DMS114 treated with DMSO at 0.1 percent for 48 hours (cell line): ENCODE measurements at regions not wholly inside any gene's neighbourhood (a gene's known extent, or its start where the extent isn't known, plus 50 kb on each side); places are given as distances from the start of the nearest gene placed in this dataset.

ENCODE experiments used
- DNase-seq: peaks from one replicate; lab custom pipeline; 2025; ENCODE audit not compliant: unreplicated experiment; lab: John Stamatoyannopoulos, UW

DNA sequence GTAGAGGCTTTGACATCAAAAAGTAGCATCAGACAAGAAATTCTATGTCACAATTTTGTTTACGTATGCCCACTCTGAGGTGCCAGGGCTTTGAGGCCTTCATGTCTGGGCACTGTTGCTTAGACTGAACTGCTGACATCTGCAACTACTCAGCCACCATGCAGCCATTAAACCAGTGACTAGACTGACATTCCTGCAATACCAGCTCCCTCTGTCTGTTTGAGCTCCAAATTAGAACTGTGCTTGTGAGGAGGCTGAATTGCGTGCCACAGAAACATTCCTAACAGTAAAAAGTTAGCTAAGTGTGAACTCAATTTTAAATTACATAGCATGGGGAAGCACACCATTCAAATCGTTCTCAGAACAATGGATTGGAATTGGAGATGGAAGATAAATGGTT is 163.2 kb downstream of the INSIG2 start:
- DNase-seq = no peak

DNA sequence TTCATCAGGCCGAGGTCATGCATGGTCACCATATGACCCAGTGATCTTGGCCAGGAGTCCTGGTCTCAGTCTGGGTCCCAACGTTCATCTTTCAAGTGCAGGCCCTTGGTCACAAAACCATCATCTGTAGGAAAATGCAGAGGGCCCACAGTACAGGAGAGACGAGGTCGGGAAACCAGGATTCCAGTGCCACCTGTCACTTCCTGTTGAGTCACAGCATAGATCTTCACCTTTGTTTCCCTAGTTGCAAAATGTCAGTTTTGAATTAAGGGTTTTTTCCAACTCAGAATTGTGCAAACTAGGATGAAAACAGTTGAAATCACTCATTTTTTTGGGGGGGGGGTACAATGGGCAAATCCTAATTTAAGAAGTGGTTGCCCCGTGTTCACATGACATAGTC is 162.2 kb downstream of the INSIG2 start:
- DNase-seq = no peak

DNA sequence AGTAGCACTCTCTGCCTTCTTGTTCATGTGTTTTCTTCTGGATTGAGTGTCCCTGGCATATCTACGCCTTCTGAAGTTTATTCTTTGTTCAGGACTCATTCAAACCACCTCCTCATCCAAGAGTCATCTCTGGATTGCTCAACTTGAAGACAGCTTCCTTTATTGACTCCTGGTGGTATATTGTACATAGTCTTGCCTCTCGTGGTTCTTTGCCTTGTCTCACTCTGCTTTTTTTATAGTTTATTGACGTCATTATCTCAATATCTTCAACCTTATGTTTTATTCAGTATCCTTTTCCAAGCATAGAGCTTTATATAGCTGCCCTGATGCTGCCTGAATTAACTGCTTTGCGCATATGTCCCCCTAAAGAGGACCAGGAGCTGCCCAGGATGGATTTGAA is 161.7 kb downstream of the INSIG2 start:
- no peak for DNase-seq

DNA sequence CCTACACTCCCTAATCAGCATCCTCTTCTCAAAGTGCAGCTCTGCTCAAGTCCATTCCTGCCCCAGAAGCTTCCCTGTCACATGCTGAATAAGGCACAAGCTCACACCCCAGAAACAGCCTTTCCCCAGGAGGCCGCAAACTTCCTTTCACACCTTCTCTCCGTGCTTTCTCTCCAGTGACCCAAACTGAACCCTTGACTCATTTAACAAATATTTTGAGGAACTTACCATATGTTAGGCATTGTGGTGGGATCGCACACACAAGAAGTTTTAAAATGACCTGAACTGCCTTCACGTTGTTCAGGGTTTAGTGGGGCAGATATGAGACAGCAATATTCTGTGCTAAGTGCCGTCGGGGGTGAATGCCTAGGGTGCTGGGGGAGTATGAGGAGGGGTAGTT is 161.3 kb downstream of the INSIG2 start:
- DNase-seq = no peak

DNA sequence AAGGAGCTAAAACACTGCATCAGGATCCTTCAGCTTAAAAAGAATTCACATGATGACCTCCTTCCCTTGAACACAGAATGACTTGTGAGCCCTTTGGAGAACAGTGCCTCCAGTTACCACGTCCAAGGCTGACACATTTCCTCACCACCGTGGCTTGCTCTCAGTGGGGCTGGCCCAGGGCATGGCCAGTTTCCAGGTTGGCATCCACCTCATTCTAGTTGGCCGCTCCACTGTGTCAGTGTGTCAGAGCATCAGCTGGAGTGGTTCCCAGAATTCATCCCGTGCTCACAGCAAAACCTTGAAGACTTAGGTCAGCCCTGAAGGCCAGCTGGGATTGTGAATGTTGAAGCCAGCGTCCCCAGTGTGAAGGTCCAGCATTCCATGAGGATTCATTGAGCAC is 158.5 kb downstream of the INSIG2 start:
- no peak for DNase-seq

DNA sequence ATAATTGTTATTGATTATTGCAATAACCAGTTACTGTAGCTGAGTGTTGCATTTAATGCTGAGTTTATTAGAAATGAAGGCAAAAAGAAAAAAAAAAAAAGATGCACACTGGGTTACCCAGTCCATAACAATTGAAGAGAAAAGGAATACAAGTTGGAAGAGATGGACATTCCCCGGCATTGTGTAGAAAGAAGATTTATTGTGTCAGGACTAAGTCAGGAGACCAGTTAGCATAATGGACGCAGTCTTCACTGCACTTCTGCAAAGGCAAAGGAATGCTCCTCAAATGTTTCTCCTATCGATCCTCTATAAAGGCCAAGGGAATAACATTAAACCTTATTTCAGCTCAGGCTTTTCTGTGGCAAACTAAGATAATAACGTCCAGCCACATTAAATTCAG is 157.8 kb downstream of the INSIG2 start:
- no peak for DNase-seq

DNA sequence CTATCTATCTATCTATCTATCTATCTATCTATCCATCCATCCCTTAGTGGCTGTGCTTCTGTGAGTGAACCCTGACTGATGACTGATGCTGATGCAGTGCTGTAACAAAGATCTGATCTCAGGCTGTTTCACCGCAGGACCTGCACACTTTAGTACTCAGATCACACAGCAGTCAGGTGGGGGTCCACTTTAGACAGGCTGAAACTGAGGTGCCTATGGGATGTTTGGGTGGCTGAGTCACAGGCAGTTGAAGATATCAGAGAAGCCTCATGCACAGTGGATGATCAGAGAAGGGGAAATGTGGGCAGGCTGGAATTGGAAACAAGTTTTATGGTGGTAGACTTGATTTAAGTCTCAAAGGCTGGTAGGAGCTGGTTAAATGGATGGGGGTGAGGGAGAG is 156.4 kb downstream of the INSIG2 start:
- DNase-seq = no peak

DNA sequence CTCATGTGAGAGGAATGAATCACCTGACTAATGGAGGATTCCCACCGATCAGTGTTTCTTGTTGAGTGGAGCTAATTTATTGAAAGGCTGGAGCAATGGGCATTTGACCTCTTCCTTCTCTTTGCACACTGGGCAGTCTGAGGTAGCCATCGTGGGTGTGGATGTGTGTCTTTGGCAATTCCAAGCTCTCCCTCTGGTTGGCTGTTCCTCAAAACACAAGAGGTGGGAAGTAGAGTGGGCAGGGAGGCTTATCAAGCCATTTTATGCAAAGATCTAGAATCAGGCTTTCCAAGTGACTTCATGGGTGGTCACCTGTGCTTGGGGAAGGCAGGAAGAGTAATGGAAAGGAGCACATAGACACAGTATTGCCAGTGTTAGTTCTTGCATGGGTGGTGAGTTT is 154.8 kb downstream of the INSIG2 start:
- DNase-seq = no peak

DNA sequence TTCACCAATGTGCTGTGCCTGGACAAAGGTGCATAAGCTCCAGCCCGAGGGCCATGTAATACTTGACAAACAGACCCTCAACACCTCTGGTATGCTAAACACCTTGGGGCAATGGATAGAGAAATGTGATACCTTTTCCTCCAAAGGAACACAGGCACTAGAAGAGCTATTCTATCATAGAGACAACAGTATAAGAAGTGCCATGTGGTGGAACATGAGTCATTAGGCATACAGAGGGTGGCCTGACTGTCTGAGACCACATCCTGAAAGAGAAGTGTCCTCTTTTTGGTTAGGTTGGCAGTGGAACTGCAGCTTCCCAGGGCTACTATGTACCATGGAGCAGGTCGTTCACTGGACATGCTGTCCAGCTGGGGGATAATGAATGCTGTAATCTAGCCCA is 153.9 kb downstream of the INSIG2 start:
- DNase-seq = no peak

DNA sequence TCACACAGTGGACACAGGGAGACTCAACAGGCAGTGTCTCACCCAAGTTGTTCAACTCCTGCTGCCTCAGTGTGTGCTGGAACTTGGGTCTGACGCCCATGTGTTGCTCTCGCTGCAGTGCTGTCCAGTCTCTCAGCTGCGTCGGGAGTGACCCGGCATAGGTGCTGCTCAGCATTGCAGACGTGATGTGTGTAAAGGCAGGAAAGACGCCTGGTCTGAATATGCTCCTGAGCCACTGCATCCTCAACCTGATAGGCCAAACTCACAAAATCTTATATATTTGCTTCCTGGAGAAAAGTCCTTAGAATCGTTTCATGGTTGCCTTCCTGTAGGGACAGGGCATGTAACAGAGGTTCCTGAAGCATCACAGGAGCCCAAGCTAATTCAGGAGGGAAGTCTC is 152.9 kb downstream of the INSIG2 start:
- no peak for DNase-seq

DNA sequence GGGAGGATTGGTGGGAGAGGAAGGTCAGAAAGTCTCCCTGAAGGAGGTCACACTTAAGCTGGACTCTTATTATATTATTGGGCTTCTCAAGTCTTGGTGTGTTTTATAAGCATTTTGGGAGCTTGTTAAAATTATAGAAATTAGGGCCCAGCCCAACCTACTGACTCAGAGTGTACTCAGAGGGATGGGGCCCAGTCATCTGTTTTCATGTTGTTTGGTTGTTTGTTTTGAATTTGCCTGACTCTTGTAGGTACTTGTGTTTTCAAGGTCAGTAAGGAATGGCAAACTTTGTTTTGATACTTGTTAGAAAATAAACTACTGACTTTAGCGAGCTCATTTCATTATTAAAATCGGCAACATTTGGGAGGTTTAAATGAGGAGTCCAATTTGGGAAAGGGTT is 152.0 kb downstream of the INSIG2 start:
- DNase-seq = no peak

DNA sequence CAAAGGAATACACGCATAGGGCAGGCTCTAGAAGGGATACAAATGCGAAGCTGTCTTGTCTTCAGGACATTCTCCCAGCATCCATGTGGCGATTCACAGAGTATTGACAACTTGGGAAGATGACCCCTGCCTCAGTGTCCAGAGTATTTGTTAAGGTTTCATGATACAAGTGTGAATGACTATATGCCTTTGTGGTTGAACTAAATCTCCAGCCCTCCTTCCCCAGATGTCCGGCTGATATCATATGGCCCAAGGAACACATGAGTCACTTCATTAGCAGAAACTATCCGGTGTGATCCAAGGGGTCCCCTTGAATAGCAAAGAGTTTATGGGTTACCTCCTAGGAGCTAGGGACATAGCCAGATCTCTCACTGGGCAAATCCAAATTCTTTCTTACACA is 151.0 kb downstream of the INSIG2 start:
- no peak for DNase-seq

DNA sequence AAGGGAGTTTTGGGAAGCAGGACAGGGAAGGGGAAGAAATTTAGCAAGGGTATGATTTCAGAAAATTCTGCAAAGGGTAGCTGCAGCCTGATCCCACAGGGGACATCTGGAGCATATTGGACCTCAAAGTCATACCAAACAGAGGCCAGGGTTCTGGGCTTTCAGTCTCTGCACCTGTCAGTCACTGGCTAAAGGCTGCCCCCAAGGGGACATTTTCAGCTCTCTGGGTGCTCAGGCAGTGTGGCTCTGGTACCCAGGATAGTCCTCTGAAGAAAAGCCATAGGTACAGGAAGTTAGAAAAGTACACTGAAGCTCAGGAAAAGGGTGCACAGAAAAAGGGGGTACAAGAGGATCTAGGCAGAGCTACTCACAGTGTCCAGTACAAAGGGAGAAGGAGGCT is 149.2 kb downstream of the INSIG2 start:
- no peak for DNase-seq

DNA sequence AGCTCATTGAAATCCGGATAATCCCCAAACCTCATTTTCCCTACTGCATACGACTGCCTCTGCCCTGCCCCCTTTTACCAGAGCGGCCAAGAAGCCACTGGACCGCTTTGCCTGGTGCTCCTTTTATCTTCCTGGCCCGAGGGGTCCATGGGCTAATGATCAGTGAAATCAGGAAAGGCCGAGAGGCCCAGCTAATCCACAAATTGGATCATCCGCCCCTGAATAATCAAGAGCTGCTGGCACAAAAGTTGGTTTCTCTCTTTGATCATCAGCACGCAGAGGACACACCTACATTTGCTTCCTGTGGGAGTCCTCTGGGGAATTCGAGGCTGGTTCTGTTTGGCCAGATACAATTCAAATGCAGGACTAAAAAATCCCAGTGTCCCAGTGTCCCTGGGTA is 144.5 kb downstream of the INSIG2 start:
- no peak for DNase-seq

DNA sequence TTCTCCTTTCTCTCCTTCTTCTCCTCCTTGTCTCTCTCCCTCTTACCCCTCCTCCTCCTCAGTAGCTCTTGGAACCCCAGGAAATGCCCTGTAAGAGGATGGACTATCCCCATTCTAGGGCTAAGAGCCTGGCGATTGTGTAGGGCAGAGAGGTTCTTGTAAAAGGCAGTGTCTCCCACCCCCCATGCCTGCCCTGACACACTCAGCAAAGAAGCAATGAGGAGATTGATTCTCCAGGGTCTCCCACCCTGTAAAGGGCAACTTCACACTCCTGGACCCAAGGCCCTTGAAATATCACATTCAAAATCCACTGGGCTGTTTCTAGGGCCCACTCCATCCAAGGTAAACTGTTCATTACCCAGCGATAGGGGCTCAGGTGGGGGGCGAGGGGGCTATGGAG is 144.1 kb downstream of the INSIG2 start:
- no peak for DNase-seq

DNA sequence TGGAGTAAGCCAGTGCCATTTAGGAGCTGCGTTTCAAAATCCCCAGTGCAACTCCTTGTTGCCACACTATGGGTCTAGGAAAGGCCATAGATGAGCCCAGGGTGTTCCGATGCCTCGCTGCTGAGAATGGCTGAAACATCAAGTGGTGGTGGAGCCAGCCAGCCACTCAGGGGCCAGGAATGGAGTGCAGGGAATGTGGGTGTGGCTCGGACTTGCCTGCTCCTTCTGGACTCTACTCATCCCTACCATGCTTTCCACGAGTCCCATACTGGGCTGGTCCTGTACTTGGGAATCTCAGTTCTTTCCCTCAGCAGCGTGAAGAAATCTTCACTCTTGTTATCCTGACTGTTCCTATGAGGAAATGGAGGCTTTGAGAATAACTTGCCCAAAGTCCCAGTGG is 143.5 kb downstream of the INSIG2 start:
- no peak for DNase-seq

DNA sequence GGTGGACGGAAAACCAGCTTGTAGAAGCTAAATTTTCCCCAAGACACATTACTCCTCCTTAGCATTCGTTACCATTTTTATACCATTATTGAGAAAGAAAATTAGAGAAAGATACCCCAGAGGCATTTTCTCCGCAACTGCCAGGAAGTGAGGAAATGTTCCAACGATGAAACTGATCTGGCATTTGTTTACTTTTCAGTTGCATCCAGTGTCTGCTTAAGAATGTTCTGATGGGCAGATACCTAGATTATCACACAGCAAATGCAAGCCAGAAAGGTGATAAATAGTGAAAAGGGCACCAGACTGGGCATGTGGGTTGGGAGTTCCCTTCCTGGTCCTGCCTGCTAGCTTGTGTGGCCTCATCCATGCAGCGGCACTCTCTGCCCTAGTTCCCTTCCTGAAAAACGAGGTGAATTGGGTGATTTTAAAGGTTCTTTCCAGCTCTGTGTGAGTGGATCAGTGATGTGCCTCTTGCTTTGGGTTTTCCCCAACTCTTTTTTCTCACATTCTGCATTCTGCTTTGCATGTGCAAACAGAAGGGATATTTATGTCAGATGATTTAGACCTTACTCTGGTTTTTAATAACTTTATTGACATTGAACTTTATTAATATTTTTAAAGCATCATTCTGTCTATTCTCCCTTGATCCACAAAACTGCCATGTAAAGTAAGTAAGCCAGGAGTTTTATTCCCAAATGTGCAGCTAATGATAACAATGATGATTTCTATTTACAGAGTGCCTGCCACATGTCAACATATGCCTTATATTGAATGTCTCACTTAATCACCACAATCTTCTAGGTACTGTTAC is 139.6 kb downstream of the INSIG2 start:
- no peak for DNase-seq

DNA sequence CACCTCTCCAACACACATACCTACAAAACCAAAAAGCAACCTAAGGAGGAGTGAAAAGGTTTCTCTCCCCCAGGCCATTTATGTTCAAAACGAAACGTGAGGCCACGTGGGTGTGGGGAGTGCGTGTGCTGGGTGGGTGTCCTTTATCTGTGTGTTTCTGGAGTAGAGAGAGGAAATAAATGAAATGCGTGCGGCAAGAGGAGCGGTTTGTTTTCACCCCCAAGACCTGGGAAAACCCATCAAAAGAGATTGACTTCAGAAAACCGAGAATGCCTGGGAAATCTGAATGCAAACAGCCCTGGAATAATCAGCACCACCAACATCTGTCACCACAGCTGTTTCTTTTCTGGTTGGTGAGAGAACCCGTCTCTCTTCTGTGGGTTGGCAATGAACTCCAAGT is 137.4 kb downstream of the INSIG2 start:
- DNase-seq = no peak

DNA sequence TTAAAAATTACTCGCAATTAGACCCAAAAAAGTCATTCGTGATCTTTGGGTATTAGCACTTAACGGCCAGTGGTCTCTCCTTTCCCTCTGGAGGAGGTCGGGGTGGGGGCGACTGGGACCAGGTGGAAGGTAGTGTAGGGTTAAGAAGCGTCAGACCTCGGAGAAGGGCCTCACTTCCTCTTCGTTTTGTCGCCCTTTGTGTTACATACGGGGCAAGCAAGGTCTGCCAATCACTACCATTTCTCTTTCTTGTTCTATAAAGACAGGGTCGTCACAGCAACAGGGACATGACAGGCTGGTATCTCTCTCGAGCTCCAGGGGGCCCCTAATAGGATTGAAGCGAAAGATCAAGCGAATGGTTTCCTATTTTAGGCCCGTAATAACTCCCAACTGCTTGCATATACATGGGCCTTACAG is 136.6 kb downstream of the INSIG2 start:
- no peak for DNase-seq

DNA sequence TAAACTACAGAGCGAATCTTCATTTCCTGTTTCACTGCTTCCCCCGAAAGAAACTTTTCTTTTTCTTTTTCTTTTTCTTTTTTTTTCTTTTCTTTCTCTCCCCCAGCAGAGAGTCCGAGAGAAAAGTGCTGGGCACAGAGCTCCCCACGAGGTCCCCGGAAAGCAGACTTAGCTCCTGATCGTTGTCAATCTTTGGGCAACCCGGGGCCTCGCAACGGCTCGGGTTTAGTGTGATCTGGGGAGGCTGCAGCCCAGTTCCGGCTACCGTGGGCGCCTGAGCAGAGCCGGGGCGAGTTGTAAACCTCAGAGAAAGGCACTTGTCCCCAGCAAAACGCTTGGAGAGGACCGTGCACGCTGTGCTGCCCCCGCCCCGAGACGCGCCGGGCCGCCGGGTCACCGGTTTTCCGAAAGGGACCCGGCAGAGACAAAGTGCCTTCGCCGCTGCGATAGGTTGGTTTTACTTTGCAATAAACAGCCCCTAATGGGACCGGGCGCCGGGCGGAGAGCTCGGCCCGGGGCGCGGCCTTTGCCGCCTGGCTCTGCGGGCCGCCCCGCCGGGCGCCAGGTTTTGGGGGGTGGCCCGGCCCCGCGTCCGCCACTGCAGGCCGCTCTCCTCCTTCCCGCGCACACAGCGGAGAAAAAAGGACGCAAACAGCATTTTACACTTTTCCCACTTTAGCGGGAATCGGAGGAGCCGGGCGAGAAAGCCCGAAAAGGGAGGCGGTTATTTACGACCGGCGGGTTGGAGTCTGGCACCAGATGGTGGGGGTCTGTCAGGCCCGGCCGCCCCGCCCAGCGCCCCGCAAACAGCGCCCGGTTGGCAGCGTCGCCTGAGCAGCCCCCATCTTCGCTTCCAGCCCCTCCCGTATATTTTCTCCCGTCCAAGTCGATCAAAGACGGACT is 136.0 kb downstream of the INSIG2 start:
- DNase-seq = no peak

DNA sequence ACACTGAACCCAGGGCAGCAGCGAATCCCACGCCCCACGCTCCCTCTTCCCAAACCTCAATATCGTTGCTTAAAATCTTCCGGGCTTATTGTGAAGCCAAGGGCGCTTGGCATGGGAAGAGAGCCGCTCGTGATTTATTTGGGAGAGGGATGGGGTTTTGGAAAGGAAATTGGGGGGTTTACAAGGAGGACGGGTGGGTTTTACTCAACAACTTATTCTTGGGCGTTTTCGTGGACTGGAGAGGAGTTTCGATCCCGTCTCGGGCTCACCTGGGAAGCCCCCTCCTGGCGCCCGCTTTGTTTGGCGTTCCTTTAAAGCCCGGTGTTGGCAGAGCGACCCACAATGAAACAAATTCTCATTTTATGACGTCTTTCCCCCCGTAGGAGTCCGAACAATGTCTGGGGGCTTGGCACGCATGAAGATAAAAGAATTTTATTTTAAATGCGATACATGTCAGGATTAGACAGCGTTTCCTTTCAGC is 135.3 kb downstream of the INSIG2 start:
- DNase-seq = no peak
